Osteocyte (in vitro differentiated cells): ENCODE measurements at regions not wholly inside any gene's neighbourhood (a gene's known extent, or its start where the extent isn't known, plus 50 kb on each side); places are given as distances from the start of the nearest gene placed in this dataset.

ENCODE experiments used
- DNase-seq: peaks from one replicate; pipeline ENCODE4 v3.0.0; 2021; ENCODE audit warnings: mixed read lengths; ENCODE audit not compliant: unreplicated experiment; ENCODE audit errors: extremely low spot score
- H3K27ac Mint-ChIP-seq: one replicate; pipeline ENCODE4 v1.8.0; 2021; ENCODE audit warnings: mild to moderate bottlenecking, mixed read lengths; ENCODE audit not compliant: unreplicated experiment
- H3K27me3 Mint-ChIP-seq: one replicate; pipeline ENCODE4 v1.8.0; 2021; ENCODE audit warnings: mixed read lengths; ENCODE audit not compliant: unreplicated experiment
- H3K36me3 Mint-ChIP-seq: one replicate; pipeline ENCODE4 v1.8.0; 2021; ENCODE audit warnings: mixed read lengths; ENCODE audit not compliant: unreplicated experiment
- H3K4me1 Mint-ChIP-seq: one replicate; pipeline ENCODE4 v1.8.0; 2021; ENCODE audit warnings: mixed read lengths; ENCODE audit not compliant: unreplicated experiment
- H3K4me3 Mint-ChIP-seq: one replicate; pipeline ENCODE4 v1.8.0; 2021; ENCODE audit warnings: mild to moderate bottlenecking, moderate library complexity, mixed read lengths; ENCODE audit not compliant: unreplicated experiment
- H3K9me3 Mint-ChIP-seq: one replicate; pipeline ENCODE4 v1.8.0; 2021; ENCODE audit warnings: mixed read lengths; ENCODE audit not compliant: unreplicated experiment
- CTCF ChIP-seq: fragments of 200-600 bp; sonication (generic); IDR thresholded peaks from 2 replicates; pipeline ENCODE4 v1.5.0; 2021; ENCODE audit warnings: antibody characterized with exemption, mild to moderate bottlenecking, moderate library complexity

GRCh38 chr7:51778121-51778520, 461.5 kb upstream of the COBL start:
- H3K4me3 Mint-ChIP-seq, result no peak overlapping the region
- no peaks in the 10 kb centered on the region for H3K4me1 Mint-ChIP-seq
- no peak for TF ChIP-seq CTCF
- no peak for DNase-seq
- H3K36me3 Mint-ChIP-seq, result no peaks in the 10 kb centered on the region
- peaks cover 14% of the 10 kb centered on the region for H3K9me3 Mint-ChIP-seq
- no peaks in the 10 kb centered on the region for H3K27me3 Mint-ChIP-seq
- no peak overlapping the region for H3K27ac Mint-ChIP-seq

GRCh38 chr7:51774178-51774577, 457.6 kb upstream of the COBL start:
- peaks cover 3% of the 10 kb centered on the region for H3K9me3 Mint-ChIP-seq
- H3K27ac Mint-ChIP-seq, result no peak overlapping the region
- H3K4me1 Mint-ChIP-seq, result no peaks in the 10 kb centered on the region
- no peaks in the 10 kb centered on the region for H3K27me3 Mint-ChIP-seq
- DNase-seq, result no peak
- no peak overlapping the region for H3K4me3 Mint-ChIP-seq
- no peak for TF ChIP-seq CTCF
- H3K36me3 Mint-ChIP-seq, result no peaks in the 10 kb centered on the region

- peaks cover 3% of the 10 kb centered on the region for H3K9me3 Mint-ChIP-seq
- no peaks in the 10 kb centered on the region for H3K4me1 Mint-ChIP-seq
- no peak overlapping the region for H3K27ac Mint-ChIP-seq
- no peak for TF ChIP-seq CTCF
- DNase-seq, result no peak
- H3K4me3 Mint-ChIP-seq, result no peak overlapping the region
- no peaks in the 10 kb centered on the region for H3K27me3 Mint-ChIP-seq
- H3K36me3 Mint-ChIP-seq, result no peaks in the 10 kb centered on the region
Measured at GRCh38 chr7:51772190-51772589, 455.6 kb upstream of the COBL start.

- Mint-ChIP-seq H3K4me3 (no peak overlapping the region), H3K27me3 (no peaks in the 10 kb centered on the region), H3K9me3 (peaks cover 6% of the 10 kb centered on the region), H3K4me1 (no peaks in the 10 kb centered on the region), H3K36me3 (no peaks in the 10 kb centered on the region), H3K27ac (no peak overlapping the region)
- no peak for DNase-seq
- TF ChIP-seq CTCF, result no peak
Measured at GRCh38 chr7:51764976-51765375, 448.4 kb upstream of the COBL start.

- no peaks in the 10 kb centered on the region for H3K4me1 Mint-ChIP-seq
- no peak for TF ChIP-seq CTCF
- no peak for DNase-seq
- no peak overlapping the region for H3K4me3 Mint-ChIP-seq
- H3K36me3 Mint-ChIP-seq, result no peaks in the 10 kb centered on the region
- H3K27me3 Mint-ChIP-seq, result no peaks in the 10 kb centered on the region
- peaks cover 6% of the 10 kb centered on the region for H3K9me3 Mint-ChIP-seq
- H3K27ac Mint-ChIP-seq, result no peak overlapping the region
Measured at GRCh38 chr7:51759985-51760384, 443.4 kb upstream of the COBL start.
